ENCODE measurements at regions not wholly inside any gene's neighbourhood (a gene's known extent, or its start where the extent isn't known, plus 50 kb on each side); places are given as distances from the start of the nearest gene placed in this dataset.
"Not testable (repeated sequence)": the region's sequence is repeated elsewhere in the genome, so short reads cannot be mapped to it uniquely, and the experiment has no call there.

DNA sequence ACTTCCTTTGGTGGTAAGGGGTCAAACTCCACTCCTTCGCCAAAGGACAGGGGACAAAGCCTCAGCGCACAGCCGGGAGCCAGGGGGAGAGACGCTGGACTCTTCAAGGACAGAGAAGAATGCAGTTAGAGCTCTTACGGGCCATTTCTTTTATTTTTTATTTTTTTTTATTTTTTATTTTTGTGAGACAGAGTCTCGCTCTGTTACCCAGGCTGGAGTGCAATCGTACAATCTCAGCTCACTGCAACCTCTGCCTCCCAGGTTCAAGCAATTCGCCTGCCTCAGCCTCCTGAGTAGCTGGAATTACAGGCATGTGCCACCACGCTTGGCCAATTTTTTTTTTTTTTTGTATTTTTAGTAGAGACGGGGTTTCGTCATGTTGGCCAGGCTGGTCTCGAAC, 93.2 kb upstream of the RPH3AL start, which contains the start of gene RFLNB:
RFLNB (minus strand) TSS at position 101 of the 400 bp plus-strand sequence.
- DNase-seq (ENCODE audit: low spot score) = not testable (repeated sequence)

DNA sequence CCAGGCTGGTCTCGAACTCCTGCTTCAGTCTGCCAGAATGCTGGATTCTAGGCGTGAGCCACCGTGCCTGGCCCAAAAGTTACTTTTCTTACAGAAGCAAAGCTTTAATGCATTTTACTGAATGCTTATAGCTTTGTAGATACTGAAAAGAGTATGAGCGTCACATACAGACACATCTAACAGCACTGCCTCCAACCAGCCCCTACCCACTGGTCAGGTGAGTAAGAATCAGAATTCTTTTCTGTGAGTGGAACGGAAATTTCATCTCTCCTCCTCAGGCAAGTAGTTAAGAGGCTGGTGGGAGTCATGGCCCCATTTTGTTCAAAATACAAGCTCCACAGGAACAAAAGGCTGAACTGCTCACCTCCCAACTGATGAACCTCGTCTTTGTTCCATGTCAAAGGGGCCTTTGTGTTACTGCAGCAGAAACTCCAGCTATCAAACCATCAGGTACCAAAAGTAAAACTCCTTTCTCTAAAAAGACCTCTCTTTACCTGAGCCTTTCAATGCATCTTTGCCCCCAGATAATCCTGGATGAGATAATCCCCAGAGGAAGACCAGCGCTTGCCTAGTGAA, 92.4 kb upstream of the RPH3AL start:
- no peak for DNase-seq (ENCODE audit: low spot score)

DNA sequence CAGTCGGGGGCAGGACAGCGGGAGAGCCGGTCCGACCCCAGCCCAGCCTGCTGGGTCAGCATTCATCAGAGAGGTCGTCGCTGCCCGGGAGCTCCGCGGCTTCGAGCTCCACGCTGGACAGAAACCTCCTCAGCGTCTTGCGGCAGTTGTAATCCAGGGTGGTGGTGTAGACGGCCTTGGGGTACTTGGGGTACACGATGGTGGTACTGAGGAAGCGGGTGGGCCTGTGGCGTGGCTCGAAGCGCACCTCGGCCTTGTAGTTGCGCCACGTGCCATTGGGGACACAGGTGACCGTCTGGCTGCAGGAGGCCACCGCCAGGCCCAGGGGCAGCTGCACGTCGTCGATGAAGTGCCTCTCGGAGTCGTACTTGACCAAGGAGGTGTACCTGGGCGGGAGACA, 90.5 kb upstream of the RPH3AL start:
- DNase-seq (ENCODE audit: low spot score) = no peak

DNA sequence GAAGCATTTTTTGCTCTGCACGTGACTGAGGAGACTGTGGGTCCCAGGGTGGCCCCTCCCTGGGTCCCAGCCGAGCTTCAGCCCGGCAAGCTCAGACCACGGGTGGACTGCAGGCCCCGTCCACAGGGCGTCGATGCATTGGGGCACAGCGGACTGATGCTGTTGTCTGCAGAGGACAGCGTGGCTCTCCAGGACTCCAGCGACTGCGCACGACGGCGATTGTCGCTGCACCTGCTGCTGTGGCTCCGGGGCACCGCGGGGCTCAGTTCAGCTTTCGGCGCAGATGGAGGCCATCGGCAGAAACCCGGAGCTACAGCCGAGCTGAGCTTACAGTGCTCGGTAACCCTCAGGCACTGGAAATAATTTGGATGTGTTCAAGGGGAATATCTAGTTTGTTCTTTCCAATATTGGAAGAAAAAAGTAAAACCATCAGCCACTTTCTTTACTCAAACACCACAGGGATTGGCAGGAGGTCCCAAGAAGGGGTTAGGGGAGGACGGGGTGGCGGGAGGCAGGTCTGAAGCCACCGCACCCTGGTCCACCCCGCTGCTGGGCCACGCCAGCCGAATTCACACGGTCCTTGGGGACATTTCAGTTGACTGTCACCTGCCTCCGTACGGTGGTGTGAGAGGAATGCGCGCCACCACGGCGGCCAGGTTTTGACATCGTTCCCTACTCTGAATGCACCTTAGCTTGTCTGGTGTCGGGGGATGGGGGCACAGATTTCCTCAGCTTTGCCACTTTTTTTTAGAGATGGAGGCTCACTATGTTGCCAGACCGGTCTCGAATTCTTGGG, 88.7 kb upstream of the RPH3AL start:
- no peak for DNase-seq (ENCODE audit: low spot score)

DNA sequence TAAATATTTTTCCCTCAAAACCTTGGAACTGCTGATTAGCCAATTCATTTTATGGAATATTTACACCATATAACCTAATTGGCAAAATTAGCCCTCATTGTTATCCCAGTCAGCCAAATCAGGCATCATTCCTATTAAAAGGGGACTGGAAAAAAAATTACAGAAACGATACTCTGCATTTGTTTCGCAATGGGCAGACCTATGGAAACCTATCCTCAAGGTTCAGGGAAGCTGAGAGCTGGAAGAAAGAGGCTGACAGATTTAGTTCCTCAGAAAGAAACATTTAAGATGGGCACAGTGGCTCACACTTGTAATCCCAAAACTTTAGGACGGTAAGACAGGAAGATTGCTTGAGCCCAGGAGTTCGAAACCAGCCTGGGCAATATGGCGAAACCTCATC, 85.6 kb upstream of the RPH3AL start:
- DNase-seq (ENCODE audit: low spot score) = no peak

DNA sequence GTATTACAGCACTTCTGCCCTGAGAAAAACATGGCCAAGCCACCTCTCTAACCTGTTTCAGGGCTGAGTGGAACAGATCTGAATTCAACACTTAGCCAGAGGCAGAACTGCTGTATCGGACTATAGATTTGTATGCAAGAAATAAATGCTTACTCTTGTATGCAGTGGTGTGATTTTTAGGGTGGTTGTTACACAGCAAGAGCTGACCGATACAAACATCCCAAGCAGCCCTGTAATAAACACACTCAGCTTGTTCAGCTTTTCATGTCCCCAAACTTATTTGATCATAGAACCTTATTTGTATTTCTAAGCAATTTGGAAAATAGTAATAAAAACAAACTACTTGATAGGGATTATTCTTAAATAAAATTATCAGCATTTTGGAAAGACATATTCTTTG, 84.9 kb upstream of the RPH3AL start:
- no peak for DNase-seq (ENCODE audit: low spot score)

DNA sequence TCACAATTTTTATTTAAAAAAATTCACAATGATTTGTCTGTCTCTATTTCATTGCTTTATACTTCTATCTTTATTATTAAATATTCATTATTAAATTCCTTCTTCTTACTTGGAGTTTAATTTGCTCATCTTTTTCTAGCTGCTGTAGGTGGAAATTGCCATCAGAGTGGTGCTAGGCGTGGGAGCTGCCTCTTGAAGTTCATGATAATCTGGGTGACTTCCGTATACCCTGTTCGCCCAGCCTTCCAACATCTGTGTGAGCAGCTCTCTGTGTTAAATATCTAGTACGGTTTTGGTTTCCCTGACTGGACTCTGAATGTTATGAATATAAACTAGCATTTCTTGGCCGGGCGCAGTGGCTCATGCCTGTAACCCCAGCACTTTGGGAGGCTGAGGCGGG, 84.0 kb upstream of the RPH3AL start:
- DNase-seq (ENCODE audit: low spot score) = no peak

DNA sequence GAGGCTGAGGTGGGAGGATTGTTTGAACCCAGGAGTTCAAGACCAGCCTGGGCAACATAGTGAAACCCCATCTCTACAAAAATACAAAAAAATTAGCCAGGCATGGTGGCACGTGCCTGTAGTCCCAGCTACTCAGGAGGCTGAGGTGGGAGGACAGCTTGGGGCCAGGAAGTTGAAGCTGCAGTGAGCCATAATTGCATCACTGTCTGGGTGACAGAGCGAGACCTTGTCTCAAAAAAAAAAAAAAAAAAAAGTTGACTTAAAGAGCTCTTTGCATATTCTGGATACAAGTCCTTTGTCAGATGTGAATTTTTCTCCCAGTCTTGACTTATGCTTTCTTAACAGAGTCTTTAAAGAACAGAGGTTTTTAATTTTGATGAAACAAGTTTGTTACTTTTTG, 79.9 kb upstream of the RPH3AL start:
- not testable (repeated sequence) for DNase-seq (ENCODE audit: low spot score)

DNA sequence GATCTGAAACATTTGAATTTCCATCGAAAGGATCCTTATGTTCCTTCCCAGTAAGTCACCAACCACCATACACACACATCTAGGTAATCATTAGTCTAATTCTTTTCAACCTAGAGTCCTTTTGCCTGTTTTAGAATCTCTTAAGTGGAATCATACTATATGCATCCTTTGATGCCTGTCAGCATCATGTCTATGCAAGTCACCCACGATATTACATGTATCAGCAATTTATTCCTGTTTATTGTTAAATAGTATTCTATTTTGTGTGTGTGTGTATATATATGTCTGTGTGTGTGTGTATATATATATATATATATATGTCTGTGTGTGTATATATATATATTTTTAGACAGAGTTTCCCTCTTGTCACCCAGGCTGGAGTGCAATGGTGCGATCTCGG, 78.9 kb upstream of the RPH3AL start:
- DNase-seq (ENCODE audit: low spot score) = no peak

DNA sequence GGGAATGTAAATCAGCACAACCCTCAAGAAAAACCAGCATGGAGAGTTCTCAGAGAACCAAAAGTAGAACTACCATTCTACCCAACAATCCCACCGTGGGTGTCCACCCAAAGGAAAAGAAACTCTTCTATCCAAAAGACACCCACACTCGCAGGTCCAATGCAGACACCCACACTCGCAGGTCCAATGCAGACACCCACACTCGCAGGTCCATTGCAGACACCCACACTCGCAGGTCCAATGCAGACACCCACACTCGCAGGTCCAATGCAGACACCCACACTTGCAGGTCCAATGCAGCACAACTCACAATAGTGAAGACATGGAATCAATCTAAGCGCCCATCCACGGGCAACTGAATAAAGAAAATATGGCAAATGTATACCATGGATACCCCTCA, 77.0 kb upstream of the RPH3AL start:
- DNase-seq (ENCODE audit: low spot score) = no peak

DNA sequence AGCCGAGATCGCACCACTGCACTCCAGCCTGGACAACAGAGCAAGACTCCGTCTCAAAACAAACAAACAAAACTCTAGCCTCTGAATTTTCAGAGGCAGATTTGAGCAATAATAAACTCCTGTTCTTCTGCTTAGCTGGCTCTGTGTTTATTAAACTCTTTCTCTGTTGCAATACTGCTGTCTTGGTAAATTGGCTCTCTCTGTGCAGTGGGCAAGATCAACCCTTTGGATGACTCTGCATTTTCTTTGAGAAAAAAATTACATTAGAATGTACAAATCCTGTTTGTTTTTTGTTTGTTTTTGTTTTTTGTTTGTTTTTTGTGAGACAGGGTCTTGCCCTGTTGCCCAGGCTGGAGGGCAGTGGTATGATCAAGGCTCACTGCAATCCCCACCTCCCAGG, 75.8 kb upstream of the RPH3AL start:
- DNase-seq (ENCODE audit: low spot score) = no peak

DNA sequence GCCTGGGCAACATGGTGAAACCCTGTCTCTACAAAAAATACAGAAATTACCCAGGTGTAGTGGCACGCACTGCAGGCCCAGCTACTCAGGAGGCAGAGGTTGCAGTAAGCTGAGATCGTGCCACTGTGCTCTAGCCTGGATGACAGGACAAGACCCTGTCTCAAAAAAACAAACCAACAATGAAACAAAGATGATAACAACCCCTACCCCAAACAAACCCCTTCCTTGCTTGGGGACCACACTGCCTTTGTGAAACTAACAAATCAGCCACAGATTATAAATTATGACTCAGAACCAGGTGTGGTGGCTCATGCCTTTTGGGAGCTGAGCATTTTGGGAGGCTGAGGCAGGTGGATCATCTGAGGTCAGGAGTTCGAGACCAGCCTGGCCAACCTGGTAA, 75.3 kb upstream of the RPH3AL start:
- no peak for DNase-seq (ENCODE audit: low spot score)

DNA sequence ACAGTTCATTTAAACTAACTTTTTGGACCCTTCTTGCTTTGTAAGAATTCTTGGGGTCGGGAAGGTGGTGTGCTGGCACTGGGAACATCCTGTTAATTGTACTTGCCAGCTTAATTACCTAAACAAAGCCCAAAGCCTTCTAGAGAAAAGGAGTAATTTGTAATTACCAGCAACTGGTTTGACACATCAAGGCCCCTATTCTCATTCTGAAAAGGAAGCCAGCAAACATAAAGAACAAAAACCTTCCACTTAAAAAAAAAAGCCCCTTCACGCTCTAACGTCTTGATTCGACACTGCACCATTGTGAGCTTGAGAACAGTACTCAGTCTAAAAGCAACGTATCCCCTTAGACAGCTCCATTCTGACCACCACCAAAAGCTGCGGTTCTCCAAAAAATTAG, 74.7 kb upstream of the RPH3AL start:
- no peak for DNase-seq (ENCODE audit: low spot score)

DNA sequence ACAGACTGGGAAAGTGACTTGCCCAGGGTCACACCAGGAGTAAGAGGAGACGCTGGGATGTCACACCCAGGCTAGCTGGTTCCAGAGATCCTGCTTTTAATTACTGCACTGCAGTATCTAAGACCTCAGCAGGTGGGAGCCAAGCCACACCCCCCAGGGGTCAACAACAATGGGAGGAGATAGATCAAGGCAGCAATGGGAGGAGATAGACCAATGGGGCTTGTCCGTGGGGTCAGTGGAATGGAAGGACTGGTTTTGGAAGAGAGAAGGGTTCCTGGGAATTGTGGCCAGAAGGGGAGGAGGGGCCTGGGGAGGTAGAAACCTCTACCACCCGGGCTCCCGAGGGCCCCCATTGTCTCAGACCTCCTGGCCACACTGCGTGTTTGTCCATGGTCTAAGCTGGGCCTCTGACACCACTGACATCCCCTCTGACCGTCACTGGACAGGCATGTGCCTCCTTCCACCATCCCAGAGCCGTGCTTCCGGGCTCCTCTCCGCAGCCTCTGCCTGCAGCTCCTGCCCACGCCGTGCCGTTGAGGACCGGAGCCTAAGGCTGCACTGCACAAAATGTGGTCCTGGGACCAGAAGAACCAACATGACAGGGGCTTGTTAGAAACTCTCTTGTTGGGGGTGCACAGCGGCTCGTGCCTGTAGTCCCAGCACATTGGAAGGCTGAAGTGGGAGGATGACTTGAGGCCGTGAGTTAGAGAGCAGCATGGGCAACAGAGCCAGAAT, 69.8 kb upstream of the RPH3AL start:
- no peak for DNase-seq (ENCODE audit: low spot score)

DNA sequence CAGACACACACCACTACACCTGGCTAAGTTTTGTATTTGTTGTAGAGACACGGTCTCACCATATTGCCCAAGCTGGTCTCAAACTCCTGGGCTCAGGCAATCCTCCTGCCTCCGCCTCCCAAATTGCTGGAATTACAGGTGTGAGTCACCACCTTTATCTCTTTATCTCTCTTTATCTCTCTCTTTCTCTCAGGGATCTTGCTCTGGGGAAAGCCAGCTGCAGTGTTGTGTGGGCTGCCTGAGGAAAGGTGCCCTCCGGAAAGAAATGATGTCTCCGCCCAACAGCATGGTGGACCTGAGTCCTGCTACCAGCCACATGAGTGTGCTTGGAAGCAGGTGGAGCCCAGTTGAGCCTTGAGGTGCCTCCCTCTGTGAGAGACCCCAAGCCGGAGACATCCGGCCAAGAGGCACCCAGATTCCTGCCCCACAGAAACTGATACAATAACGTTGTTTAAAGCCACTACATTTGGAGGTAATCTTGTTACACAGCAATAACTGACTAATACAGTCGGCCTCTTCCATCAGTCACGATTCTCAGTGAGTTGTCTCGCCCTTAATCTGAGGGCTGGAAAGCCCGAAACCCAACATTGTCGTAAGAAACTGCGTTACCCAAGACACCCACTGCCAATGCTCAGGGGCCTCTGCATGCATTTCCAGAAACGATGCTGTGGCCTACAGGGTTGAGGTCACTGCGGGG, 68.0 kb upstream of the RPH3AL start:
- no peak for DNase-seq (ENCODE audit: low spot score)

DNA sequence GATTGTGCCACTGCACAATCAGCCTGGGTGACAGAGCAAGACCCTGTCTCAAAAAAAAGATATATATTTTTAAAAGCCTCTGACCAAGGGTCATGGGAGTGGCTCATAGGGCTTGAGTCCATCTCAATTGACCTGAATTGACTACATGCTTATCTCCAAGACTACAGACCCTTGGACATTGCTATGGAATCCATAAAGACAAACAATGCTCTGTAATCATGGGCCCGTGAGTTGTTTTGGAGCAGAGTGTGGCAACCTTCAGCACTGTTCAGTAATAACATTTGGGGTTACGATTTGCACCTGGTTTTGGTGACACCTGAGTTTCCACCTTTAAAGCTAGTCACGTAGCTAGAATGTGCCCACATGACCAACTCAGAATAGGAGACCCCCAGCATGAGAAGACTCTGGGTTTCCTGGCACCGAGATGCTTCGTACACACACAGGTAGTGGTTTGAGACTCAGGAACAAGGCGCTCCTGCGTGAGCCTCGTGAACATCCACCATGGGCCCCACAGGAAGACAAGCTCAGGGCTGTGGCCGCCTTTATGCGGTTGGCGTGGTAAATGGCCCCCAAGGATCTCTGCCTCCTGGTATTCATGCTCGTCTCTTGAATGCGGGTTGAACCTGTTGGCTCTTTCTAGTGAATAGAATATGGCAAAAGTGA, 66.6 kb upstream of the RPH3AL start:
- DNase-seq (ENCODE audit: low spot score) = no peak

DNA sequence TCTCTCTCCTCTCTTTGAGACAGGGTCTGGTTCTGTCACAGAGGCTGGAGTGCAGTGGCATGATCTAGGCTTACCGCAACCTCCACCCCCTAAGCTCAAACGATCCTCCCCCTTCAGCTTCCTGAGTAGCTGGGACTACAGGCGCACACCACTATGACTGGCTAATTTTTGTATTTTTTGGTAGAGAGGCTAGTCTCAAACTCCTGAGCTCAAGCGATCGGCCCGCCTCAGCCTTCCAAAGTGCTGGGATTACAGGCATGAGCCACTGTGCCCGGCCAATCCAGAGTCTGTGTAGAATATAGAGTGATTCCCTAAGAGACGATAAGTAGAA, 65.8 kb upstream of the RPH3AL start:
- DNase-seq (ENCODE audit: low spot score) = no peak

DNA sequence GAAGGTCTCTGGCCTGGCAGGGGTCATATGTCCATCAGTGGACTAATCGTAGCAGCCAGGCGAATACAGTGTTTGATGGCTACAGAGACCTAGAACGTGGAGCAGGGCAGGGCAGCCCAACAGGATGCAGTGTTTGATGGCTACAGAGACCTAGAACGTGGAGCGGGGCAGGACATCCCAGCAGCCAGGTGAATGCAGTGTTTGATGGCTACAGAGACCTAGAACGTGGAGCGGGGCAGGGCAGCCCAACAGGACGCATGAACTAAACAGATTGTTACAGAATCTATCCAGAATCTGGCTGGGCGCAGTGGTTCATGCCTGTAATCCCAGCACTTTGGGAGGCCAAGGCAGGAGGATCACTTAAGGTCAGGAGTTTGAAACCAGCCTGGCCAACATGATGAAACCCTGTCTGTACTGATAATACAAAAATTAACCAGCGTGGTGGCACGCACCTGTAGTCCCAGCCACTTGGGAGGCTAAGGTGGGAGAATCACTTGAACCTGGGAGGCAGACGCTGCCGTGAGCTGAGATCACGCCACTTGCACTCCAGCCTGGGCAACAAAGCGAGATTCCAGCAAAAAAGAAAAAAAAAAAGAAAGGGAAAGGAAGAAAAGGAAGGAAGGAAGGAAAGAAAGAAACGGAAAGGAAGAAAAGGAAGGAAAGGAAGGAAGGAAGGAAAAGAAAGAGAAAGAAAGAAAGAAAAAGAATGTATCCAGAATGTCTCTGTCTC, 65.2 kb upstream of the RPH3AL start:
- DNase-seq (ENCODE audit: low spot score) = no peak

DNA sequence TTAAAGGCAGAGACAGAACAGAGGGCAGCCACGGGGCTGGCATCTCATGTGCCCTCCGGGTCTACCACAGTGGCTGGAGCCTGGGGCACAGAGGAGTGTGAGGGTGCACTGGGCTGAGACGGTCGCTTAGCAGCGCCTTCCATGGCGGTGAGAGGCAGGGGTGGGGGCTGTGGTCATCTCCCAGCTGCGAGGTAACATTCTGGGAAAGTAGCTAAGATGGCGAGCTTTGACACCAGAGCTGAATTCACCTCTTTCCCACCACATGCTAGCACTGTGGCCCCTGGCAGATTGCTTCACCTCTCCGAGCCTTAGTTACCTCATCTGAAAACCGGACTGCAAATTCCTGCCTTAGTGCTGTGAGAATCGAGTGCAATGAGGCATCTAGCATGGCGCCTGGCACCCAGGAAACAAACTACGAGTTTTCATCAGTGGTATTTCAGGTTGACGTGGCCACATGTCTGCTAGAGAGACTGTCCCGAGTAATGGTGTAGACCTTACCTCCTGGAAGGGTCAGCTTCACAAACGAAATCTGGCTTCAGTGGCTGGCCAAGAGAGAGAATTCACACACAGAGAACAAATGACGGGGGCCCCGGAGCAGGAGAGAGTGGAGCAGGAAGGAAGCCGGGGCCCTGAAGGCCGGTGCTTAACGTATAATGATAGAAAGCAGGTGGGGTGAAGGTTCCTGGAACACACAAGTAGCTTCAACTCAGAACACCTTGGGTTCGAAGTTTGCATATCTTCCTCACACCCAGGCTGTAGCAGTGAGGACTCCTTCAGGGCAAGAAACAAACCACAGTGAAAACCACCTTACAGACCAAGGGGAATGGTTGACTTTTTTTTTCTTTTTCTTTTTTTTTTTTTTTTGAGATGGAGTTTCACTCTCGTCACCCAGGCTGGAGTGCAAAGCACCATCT, 63.9 kb upstream of the RPH3AL start:
- no peak for DNase-seq (ENCODE audit: low spot score)

DNA sequence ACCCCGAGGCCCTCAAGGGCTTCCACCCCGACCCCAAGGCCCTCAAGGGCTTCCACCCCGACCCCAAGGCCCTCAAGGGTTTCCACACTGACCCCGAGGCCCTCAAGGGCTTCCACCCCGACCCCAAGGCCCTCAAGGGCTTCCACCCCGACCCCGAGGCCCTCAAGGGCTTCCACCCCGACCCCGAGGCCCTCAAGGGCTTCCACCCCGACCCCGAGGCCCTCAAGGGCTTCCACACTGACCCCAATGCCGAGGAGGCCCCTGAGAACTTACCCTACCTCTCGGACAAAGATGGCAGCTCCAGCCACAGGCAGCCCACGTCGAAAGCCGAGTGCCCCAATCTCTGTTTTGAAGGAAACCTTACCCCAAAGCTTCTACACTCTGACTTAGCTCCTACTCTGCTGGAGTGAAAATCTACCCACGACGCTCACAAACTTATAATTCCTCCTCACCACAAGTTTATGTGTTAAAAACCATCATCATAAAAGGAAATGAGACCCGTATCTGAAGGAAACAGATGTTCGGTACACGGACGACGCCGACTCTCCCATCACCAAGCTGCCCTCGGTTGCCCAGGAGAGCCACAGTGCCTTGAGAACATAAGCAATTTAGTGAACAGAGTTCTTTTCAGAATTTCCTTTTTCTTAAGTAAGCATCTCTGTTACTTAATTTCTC, 61.2 kb upstream of the RPH3AL start:
- DNase-seq (ENCODE audit: low spot score) = no peak

Data from hepatic stellate cell (primary cell).